GM12891 (cell line): ENCODE measurements at regions not wholly inside any gene's neighbourhood (a gene's known extent, or its start where the extent isn't known, plus 50 kb on each side); places are given as distances from the start of the nearest gene placed in this dataset.

Experiments used
- POLR2A ChIP-seq: IDR thresholded peaks from 2 replicates; pipeline ENCODE4 v1.6.1; 2011; ENCODE audit warnings: low read depth, low read length, control low read depth
- POLR2AphosphoS5 ChIP-seq: IDR thresholded peaks from 2 replicates; pipeline ENCODE4 v1.6.1; 2011; ENCODE audit warnings: low read depth, low read length, control low read depth
- POU2F2 ChIP-seq: IDR thresholded peaks from 2 replicates; pipeline ENCODE4 v1.6.1; 2011; ENCODE audit warnings: low read depth, mild to moderate bottlenecking, control low read depth, low read length, moderate library complexity
- SPI1 ChIP-seq: IDR thresholded peaks from 2 replicates; pipeline ENCODE4 v1.6.1; 2011; ENCODE audit warnings: low read depth, low read length, control low read depth
- TAF1 ChIP-seq: IDR thresholded peaks from 2 replicates; pipeline ENCODE4 v1.6.1; 2011; ENCODE audit warnings: low read depth, low read length, control low read depth

GRCh38 chr4:58272311-58272710 lies 1162.1 kb upstream of the IGFBP7 start:
- TF ChIP-seq POLR2A, result no peak
- TF ChIP-seq POLR2AphosphoS5, result no peak
- no peak for TF ChIP-seq TAF1
- TF ChIP-seq POU2F2, result no peak
- no peak for TF ChIP-seq SPI1
